ENCODE measurements at regions not wholly inside any gene's neighbourhood (a gene's known extent, or its start where the extent isn't known, plus 50 kb on each side); places are given as distances from the start of the nearest gene placed in this dataset.
A peak's percentile ranks its signal among the peaks of the same experiment; 100 is the strongest.
"Not testable (repeated sequence)": the region's sequence is repeated elsewhere in the genome, so short reads cannot be mapped to it uniquely, and the experiment has no call there.

DNA sequence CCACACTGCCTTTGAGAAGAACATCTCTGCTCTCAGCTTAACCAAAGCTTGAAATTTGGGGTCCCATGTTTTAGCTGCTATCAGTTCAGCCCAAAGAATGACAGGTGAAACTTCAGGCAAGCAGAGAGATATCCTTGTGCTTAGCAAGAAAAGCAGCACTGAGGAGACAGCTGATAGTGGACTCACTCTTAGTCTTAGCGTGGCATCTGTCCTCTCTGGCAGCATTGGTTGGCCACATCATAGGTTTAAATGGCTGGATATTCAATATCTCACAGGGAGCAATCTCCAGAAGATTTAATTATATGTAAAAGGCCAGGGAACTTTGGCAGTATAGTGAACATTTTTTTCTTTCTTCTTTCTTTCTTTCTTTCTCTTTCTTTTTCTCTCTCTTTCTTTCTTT is 131.1 kb upstream of the SGK1 start:
- DNase-seq, result no peak

DNA sequence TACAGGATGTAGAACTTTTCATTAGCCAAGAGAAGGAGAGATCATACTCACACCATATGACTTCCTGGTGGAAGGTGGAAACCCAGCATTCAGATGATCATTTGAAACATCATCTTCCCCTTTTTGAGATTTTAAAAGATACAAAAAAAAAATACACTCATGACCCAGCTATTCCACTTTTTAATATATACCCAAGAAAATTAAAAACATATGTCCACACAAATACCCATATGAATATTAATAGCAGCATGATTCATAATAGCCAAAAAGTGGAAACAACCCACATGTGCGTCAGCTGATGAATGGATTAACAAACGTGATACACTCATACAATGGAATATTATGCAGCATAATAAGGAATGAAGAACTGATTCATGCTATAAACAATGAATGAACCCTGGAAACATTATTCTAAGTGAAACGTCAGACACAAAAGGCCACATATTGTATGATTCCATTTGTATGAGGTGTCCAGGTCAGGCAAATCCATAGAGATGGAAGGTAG is 130.0 kb upstream of the SGK1 start:
- DNase-seq, result no peak

DNA sequence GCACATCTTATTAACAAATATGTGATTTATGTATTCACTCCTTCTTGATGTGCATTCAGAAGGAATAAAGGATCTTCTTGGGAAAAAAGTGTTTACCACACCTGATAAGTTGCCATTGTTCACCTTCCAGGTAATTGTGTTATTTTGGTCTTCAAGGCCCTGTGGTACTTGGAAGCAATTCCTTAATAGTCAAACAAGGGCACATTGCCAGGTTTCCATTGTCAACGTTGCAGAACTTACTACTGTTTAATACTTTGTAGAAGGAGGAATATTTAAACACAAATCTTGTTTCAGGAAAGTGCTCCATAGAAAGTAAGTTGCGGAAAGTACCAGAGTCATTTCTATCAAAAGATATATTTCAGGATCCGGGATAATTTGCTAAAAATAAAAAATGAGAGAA is 129.5 kb upstream of the SGK1 start:
- no peak for DNase-seq

- DNase-seq, result no peak
Observed at GRCh38 chr6:134446896-134447295, 129.0 kb upstream of the SGK1 start.

GRCh38 chr6:134446218-134446848 is 128.4 kb upstream of the SGK1 start:
- no peak for DNase-seq

- no peak for DNase-seq
Observed at GRCh38 chr6:134443009-134443408, 125.1 kb upstream of the SGK1 start.

- DNase-seq, result no peak
Observed at GRCh38 chr6:134442073-134442472, 124.2 kb upstream of the SGK1 start.

GRCh38 chr6:134438837-134439236 is 120.9 kb upstream of the SGK1 start:
- DNase-seq, result no peak

DNA sequence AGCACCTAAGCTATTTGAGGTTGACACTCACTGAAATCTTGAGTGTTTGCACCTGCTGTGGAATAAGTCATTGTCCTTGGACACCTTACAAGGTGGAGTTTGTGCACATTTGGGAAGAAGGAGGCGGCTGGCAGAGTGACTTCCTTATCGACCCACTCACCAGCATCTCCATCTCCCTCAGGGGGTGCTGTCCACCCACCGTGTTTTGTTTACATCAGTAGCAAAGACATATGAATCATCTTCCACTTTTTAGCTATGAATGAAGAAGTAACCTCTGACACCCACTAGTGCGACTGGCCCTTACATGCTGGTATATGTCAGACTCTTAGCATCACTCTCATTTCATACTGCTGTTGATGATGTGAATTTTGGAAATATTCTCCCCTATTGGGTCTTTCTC is 119.5 kb upstream of the SGK1 start:
- DNase-seq, result peak; percentile 49

- no peak for DNase-seq
Observed at GRCh38 chr6:134436950-134437349, 119.0 kb upstream of the SGK1 start.

- peak; percentile 76 for DNase-seq
Observed at GRCh38 chr6:134436281-134436815, 118.4 kb upstream of the SGK1 start.

GRCh38 chr6:134435814-134436280 is 117.9 kb upstream of the SGK1 start:
- no peak for DNase-seq

GRCh38 chr6:134434019-134434942 is 116.4 kb upstream of the SGK1 start:
- no peak for DNase-seq

GRCh38 chr6:134432036-134432435 is 114.1 kb upstream of the SGK1 start:
- DNase-seq, result no peak

DNA sequence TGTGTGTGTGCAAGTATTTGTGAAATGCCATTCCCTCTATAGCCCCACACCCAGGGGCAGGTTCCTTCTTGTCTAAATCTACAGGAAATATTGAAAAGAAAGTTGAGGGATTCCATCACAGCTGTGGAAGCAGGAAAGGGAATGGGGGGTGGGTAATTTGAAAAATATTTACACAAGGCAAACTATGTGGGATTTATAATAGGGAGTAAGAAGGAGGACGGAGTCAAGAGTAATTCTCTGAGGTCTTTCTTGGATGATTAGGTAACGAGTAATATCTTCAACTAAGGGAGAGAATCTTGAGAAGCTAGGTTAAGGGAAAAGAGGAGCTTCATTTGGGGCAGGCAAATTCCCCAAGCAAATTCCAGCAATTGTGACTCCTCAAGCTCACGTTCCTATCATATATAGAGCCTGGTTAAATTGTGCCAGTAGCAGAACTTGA is 113.5 kb upstream of the SGK1 start:
- DNase-seq, result no peak

GRCh38 chr6:134429861-134430380 is 112.0 kb upstream of the SGK1 start:
- no peak for DNase-seq

- no peak for DNase-seq
Observed at GRCh38 chr6:134427721-134428120, 109.8 kb upstream of the SGK1 start.

- DNase-seq, result no peak
Observed at GRCh38 chr6:134426623-134427022, 108.7 kb upstream of the SGK1 start.

DNA sequence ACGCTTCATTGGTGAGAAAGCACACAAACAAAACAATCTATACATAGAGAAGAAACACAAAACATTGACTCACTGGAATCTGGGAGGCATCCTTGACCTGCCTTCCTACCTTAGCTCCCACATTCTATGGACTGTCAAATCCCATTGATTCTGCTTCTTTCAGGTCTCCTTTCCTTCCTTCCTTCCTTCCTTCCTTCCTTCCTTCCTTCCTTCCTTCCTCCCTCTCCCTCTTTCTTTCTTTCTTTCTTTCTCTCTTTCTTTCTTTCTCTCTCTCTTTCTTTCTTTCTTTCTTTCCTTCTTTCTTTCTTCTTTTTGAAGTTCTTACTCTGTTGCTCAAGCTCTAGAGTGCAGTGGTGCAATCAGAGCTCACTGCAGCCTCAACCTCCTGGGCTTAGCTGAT is 108.0 kb upstream of the SGK1 start:
- DNase-seq, result not testable (repeated sequence)

DNA sequence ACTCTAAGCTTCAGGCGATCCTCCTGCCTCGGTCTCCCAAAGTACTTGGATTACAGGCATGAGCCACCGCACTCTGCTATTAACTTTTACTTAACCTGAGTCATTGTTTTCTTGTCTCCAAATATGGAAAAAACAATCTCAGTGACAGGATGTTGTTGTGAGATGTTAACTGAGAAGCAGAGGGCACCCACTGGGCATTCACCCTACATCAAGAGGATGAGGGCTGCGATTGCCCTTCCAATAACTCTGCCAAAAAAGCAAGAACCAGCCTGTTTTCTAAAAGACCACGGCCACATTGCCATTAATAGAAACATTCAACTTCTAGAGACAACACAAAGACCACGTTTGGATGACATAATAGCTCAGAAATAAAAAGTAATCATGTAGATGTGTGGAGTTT is 107.6 kb upstream of the SGK1 start:
- DNase-seq, result no peak

- DNase-seq, result no peak
Observed at GRCh38 chr6:134424798-134425170, 106.9 kb upstream of the SGK1 start.

DNA sequence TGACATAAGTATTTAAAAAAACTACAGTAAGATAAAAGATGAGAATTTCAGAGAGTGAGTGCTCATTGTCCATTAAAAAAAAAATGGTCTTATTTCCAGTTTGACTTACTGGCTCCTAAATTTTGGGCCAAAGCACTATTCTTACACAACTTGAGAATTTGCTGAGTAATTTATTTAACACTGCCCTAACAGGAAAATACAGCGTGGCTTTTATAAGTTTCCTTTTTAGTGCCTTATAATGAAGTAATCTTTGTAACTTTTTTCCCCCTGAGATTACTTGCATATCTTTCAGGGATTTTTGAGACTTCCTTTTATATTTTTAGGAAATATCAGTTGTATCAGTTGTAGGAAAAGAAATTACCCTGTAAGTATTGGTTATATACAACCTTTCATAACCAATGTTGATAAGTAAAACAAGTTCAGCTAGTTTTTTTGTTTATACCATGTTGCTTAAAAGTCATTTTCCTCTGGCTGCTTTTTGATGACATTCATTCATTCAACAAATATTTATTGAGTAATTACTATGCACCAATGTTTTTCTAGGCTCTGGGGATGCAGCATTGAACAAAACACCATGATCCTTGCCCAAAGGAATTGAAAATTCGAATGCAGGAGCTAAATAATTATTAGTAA is 106.4 kb upstream of the SGK1 start:
- DNase-seq, result no peak

All from stimulated activated CD8-positive, alpha-beta memory T cell treated with anti-CD3 and anti-CD28 coated beads, Interleukin-4, amount 100 ng/mL, for 48 hours (primary cell).